GM21576 (cell line): ENCODE measurements at regions not wholly inside any gene's neighbourhood (a gene's known extent, or its start where the extent isn't known, plus 50 kb on each side); places are given as distances from the start of the nearest gene placed in this dataset.

Experiments used
- ATAC-seq: cut with Tn5 transposase; IDR thresholded peaks from one replicate; pipeline ENCODE4 v1.9.1; 2021; ENCODE audit warnings: mild to moderate bottlenecking, moderate library complexity; ENCODE audit not compliant: unreplicated experiment

GRCh38 chr5:58259685-58260152 is 200.2 kb downstream of the PLK2 start:
- no peak for ATAC-seq

GRCh38 chr5:58258984-58259684 is 200.8 kb downstream of the PLK2 start:
- ATAC-seq: no peak

GRCh38 chr5:58255970-58256369 is 203.9 kb downstream of the PLK2 start:
- no peak for ATAC-seq

- ATAC-seq: no peak
Measured at GRCh38 chr5:58255386-58255785, 204.5 kb downstream of the PLK2 start.

- ATAC-seq: no peak
Measured at GRCh38 chr5:58248221-58248620, 211.7 kb downstream of the PLK2 start.

- ATAC-seq: no peak
Measured at GRCh38 chr5:58246461-58246944, 213.4 kb downstream of the PLK2 start.

GRCh38 chr5:58245476-58245840 is 214.4 kb downstream of the PLK2 start:
- no peak for ATAC-seq

GRCh38 chr5:58244819-58245475 is 214.9 kb downstream of the PLK2 start:
- ATAC-seq: no peak

- ATAC-seq: no peak
Measured at GRCh38 chr5:58241389-58241788, 218.5 kb downstream of the PLK2 start.

- no peak for ATAC-seq
Measured at GRCh38 chr5:58240322-58240721, 219.6 kb downstream of the PLK2 start.

GRCh38 chr5:58239731-58240130 is 220.2 kb downstream of the PLK2 start:
- no peak for ATAC-seq

GRCh38 chr5:58239045-58239444 is 220.8 kb downstream of the PLK2 start:
- ATAC-seq: no peak

- ATAC-seq: no peak
Measured at GRCh38 chr5:58236498-58236897, 223.4 kb downstream of the PLK2 start.

GRCh38 chr5:58235299-58235698 is 224.6 kb downstream of the PLK2 start:
- no peak for ATAC-seq

- ATAC-seq: no peak
Measured at GRCh38 chr5:58232130-58232529, 227.8 kb downstream of the PLK2 start.

GRCh38 chr5:58231041-58231440 is 228.8 kb downstream of the PLK2 start:
- ATAC-seq: no peak

- ATAC-seq: no peak
Measured at GRCh38 chr5:58228896-58229295, 231.0 kb downstream of the PLK2 start.

GRCh38 chr5:58227858-58228257 is 232.0 kb downstream of the PLK2 start:
- ATAC-seq: no peak

GRCh38 chr5:58224661-58225060 is 235.2 kb downstream of the PLK2 start:
- ATAC-seq: no peak

GRCh38 chr5:58224221-58224620 is 235.7 kb downstream of the PLK2 start:
- no peak for ATAC-seq

- no peak for ATAC-seq
Measured at GRCh38 chr5:58215364-58215763, 244.5 kb downstream of the PLK2 start.

- no peak for ATAC-seq
Measured at GRCh38 chr5:58211441-58211840, 248.4 kb downstream of the PLK2 start.
